Duodenal mucosa (tissue), 2 donors: ENCODE measurements at regions not wholly inside any gene's neighbourhood (a gene's known extent, or its start where the extent isn't known, plus 50 kb on each side); places are given as distances from the start of the nearest gene placed in this dataset.
A peak's percentile ranks its signal among the peaks of the same experiment; 100 is the strongest.

Source experiments
- H3K27ac ChIP-seq: one replicate; pipeline ENCODE4 v1.7.0; 2013; ENCODE audit warnings: low read depth, low read length
- H3K27me3 ChIP-seq, 2 donors: one replicate each; pipeline ENCODE4 v1.7.0; 2013; ENCODE audit warnings: low read length in 2 of 2, control low read depth in 1 of 2; ENCODE audit not compliant: insufficient read depth in 2 of 2, control insufficient read depth in 1 of 2
- H3K36me3 ChIP-seq, 2 donors: one replicate each; pipeline ENCODE4 v1.7.0; 2013; ENCODE audit warnings: low read length in 2 of 2, control low read depth in 1 of 2; ENCODE audit not compliant: insufficient read depth in 2 of 2, control insufficient read depth in 1 of 2
- H3K4me1 ChIP-seq, 2 donors: one replicate each; pipeline ENCODE4 v1.7.0; 2013; ENCODE audit warnings: low read length in 2 of 2, control low read depth in 1 of 2; ENCODE audit not compliant: insufficient read depth in 2 of 2, control insufficient read depth in 1 of 2
- H3K4me3 ChIP-seq, 2 donors: one replicate each; pipeline ENCODE4 v1.7.0; 2013; ENCODE audit warnings: low read length in 2 of 2, low read depth in 1 of 2
- H3K9ac ChIP-seq, 2 donors: one replicate each; pipeline ENCODE4 v1.7.0; 2013; ENCODE audit warnings: low read length in 2 of 2, low read depth in 1 of 2
- H3K9me3 ChIP-seq, 2 donors: one replicate each; pipeline ENCODE4 v1.7.0; 2013; ENCODE audit warnings: low read length in 2 of 2, control low read depth in 1 of 2; ENCODE audit not compliant: control insufficient read depth in 1 of 2

DNA sequence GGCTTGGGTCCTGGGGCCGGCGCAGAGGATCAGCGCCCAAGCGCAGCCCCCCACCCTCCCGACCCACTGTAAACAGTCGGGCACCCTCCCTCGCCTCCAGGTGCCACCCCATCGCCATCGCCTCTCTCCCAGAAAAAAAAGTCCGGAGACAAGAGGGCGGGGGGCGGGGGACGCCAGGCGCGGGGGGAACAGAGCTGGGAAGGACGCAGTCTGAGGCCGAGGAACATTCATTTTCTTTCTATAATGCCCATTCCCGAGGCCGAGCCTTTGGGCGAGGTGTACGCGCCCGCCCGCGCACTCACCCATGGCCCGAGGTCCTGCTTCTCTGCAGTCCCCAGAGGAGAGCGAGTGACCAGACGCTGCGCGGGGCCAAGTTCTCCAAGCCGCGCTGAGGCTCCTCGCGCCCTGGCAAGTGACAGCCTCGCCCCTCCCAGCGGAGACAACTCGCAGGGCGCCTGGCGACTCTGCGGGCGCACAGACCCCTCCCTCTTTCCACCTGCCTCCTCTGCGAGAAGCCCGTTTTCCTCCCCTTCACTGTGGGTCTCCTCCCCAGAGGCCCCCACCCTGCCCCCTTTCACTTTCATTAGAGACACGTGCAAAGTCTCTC lies 63.5 kb upstream of the WDR17 start:
- H3K27ac ChIP-seq: no peak overlapping the region
- H3K4me3 ChIP-seq: peak overlapping the region; percentile 51 to 61
- H3K27me3 ChIP-seq: peaks cover 8 to 15% of the 10 kb centered on the region in 2 donors
- H3K9ac ChIP-seq: no peak overlapping the region
- no peaks in the 10 kb centered on the region for H3K9me3 ChIP-seq
- no peaks in the 10 kb centered on the region for H3K36me3 ChIP-seq
- peaks cover 0 to 4% of the 10 kb centered on the region in 2 donors for H3K4me1 ChIP-seq

DNA sequence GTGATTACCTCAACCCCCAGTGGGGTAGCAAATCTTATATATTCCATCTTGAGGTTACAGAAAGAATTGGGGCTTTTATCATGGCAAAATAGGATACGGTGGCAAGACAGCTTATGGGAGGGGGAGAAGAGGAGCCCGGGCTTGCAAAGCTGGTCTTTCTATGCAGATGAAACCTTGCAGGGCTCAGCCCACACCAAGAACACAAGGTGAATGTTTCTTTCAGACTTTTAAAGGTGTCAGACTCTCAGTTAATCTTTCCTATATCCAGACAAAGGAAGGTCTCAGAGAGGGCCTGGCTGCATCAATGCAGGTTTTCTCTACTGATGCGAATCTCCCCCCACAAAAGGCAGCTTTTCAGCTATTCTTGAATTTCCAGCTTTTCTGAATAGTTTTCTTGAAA lies 59.9 kb upstream of the WDR17 start:
- Histone ChIP-seq H3K36me3 (no peaks in the 10 kb centered on the region), H3K9me3 (no peaks in the 10 kb centered on the region), H3K4me1 (peaks cover 0 to 4% of the 10 kb centered on the region in 2 donors), H3K9ac (no peak overlapping the region), H3K4me3 (no peak overlapping the region), H3K27ac (no peak overlapping the region), H3K27me3 (peaks cover 8 to 15% of the 10 kb centered on the region in 2 donors)

DNA sequence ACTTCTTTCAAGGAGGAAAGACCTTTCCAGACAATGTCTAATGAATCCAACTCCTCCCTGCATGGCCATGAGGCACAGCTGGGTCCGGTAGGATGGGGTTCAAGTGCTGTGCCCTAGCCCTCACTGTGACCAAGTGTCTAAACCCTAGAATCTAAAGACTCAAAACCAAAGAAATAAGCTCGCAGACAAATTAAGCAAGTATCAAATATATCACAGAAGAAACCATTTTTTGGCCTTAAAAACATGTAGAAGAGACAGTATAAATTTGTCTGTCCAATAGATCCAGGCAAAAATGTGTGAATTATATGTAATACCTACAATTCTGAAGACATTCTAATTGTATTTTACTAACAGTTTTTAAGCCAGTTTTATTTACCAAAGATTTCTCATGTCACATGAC lies 56.4 kb upstream of the WDR17 start:
- Histone ChIP-seq H3K9ac (no peak overlapping the region), H3K36me3 (no peaks in the 10 kb centered on the region), H3K4me1 (no peaks in the 10 kb centered on the region), H3K27me3 (no peaks in the 10 kb centered on the region), H3K9me3 (no peaks in the 10 kb centered on the region), H3K4me3 (no peak overlapping the region), H3K27ac (no peak overlapping the region)

DNA sequence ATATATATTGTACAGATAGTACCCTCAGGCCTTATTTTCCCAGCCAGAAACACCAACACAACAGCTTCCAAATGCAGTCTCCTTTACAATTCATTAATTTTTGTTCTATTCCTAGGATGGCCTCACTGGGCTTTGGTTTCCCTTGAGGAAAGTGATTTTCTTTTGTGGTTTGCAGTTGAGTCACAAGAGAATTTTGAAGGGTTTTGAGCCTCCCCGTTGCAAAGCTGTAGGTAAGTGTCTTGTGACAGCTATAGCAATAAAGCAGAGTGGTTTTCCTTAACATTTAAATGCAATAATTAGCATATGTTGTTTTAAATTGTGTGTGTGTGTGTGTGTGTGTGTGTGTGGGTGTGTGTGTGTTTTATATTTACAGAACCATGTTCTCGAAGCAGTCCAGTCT lies 54.1 kb upstream of the WDR17 start:
- H3K27ac ChIP-seq: no peak overlapping the region
- no peaks in the 10 kb centered on the region for H3K27me3 ChIP-seq
- no peaks in the 10 kb centered on the region for H3K4me1 ChIP-seq
- no peaks in the 10 kb centered on the region for H3K36me3 ChIP-seq
- no peaks in the 10 kb centered on the region for H3K9me3 ChIP-seq
- no peak overlapping the region for H3K9ac ChIP-seq
- no peak overlapping the region for H3K4me3 ChIP-seq

DNA sequence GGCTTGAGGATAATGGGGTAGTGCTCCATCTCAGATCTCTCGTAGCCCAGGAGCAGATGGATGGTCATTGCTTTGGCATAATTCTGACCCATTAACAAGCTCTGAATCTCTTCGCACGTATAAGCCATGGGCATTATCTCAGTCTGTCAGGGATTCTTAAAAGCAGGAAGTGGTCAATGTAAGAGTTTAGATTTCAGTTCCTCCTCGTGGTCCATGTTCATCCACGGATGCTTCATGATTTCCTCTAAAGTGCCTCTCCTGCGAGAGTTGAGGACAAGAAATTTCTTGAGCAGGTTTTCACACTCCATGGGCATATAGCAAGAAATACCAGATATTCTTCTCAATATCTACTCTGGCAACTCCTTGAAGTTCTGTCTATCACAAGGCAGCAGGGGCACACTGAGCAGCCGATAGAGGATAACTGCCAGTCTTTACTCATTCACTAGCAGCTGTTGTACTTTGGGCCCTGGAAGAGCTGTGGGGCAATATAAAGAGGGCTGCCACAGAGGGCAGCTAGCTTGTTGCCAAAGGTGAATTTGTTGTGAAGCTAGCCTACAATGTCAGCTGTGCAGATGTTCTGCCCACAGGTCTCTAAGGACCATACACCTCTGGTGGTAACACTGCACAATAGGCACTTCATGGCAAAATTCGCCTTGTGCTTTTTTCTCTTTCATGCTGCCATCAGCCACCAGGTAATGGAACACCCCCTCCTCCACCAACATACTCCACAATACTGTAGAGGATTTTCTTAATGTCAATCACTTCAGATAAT lies 52.0 kb upstream of the WDR17 start:
- Histone ChIP-seq H3K4me1 (no peaks in the 10 kb centered on the region), H3K27ac (no peak overlapping the region), H3K27me3 (no peaks in the 10 kb centered on the region), H3K9ac (no peak overlapping the region), H3K9me3 (no peaks in the 10 kb centered on the region), H3K4me3 (no peak overlapping the region), H3K36me3 (no peaks in the 10 kb centered on the region)

DNA sequence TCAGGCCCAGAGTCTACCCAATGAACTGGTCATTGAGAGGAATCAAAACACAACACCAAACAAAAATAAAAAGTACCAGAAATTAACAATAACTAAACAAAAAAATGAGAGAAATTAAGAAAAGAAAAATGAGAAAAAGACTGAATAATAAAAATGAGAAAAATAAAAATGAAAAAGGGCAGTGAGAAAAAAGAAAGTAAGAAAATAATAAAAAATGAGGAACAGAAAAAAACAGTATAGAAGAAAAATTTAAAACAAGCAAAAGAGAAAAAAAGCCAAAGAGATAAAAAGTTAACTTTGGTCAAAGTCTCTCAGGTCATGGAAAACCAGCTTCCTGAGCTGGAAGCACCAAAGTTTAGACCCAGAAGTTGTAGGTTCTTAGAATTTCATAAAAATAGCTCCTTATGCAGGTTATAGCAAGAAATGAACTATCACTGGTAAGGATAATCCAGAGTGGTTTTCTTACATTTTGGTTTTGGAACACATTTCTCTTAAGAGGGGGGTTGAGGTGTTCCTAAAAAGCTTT lies 51.0 kb upstream of the WDR17 start:
- Histone ChIP-seq H3K27ac (no peak overlapping the region), H3K9me3 (no peaks in the 10 kb centered on the region), H3K36me3 (no peaks in the 10 kb centered on the region)

More for the DNA sequence above, 51.0 kb upstream of the WDR17 start:
- Histone ChIP-seq H3K4me3 (no peak overlapping the region), H3K27me3 (no peaks in the 10 kb centered on the region), H3K4me1 (no peaks in the 10 kb centered on the region), H3K9ac (no peak overlapping the region)
